Spleen (tissue), 11 donors: ENCODE measurements at regions not wholly inside any gene's neighbourhood (a gene's known extent, or its start where the extent isn't known, plus 50 kb on each side); places are given as distances from the start of the nearest gene placed in this dataset.

Experiments
- DNase-seq: peaks from one replicate; pipeline ENCODE4 v3.0.0-alpha.2; 2020
- H3K27ac ChIP-seq, 8 donors: fragments of 200-600 bp; sonication (generic) in 7 of 8; 1 replicate in 4 of 8; 2 replicates in 4 of 8; pipeline versions ENCODE4 v1.5.0 to v1.8.0; 2016 to 2021; ENCODE audit warnings: inconsistent platforms in 4 of 8, mild to moderate bottlenecking in 4 of 8, moderate library complexity in 1 of 8
- H3K27me3 ChIP-seq, 7 donors: fragments of 200-600 bp; sonication (generic) in 6 of 7; replicated peaks in 1 of 7; 1 replicate in 4 of 7; 2 replicates in 3 of 7; pipeline versions ENCODE4 v1.5.0 to v1.8.0; 2016 to 2021; ENCODE audit warnings: inconsistent platforms in 3 of 7, mild to moderate bottlenecking in 1 of 7
- H3K36me3 ChIP-seq, 6 donors: fragments of 200-600 bp; sonication (generic) in 5 of 6; 1 replicate in 4 of 6; 2 replicates in 2 of 6; pipeline versions ENCODE4 v1.5.0 to v1.8.0; 2016 to 2021; ENCODE audit warnings: inconsistent platforms in 2 of 6
- H3K4me1 ChIP-seq, 6 donors: fragments of 200-600 bp; sonication (generic) in 5 of 6; 1 replicate in 3 of 6; 2 replicates in 3 of 6; pipeline versions ENCODE4 v1.5.0 to v1.8.0; 2016 to 2021; ENCODE audit warnings: inconsistent platforms in 3 of 6
- H3K4me3 ChIP-seq, 8 donors: fragments of 200-600 bp; sonication (generic) in 7 of 8; 1 replicate in 4 of 8; 2 replicates in 4 of 8; pipeline versions ENCODE4 v1.5.0 to v1.8.0; 2016 to 2021; ENCODE audit warnings: inconsistent platforms in 4 of 8, mild to moderate bottlenecking in 4 of 8, moderate library complexity in 2 of 8
- H3K9me3 ChIP-seq, 8 donors: fragments of 200-600 bp; sonication (generic) in 7 of 8; 1 replicate in 4 of 8; 2 replicates in 4 of 8; pipeline versions ENCODE4 v1.5.0 to v1.8.0; 2016 to 2021; ENCODE audit warnings: inconsistent platforms in 4 of 8
- CTCF ChIP-seq, 11 experiments: fragments of 200-600 bp in 7 of 11; fragments of 450-650 bp in 4 of 11; sonication (generic) in 4 of 11; IDR thresholded peaks in 8 of 11; conservative IDR thresholded peaks in 3 of 11; 1 replicate in 7 of 11; 2 replicates in 4 of 11; pipeline versions ENCODE4 v1.4.0 to v1.8.0; 2016 to 2021; ENCODE audit warnings: antibody characterized with exemption in 11 of 11, inconsistent platforms in 4 of 11, mild to moderate bottlenecking in 1 of 11
- POLR2A ChIP-seq, 3 donors: fragments of 450-650 bp; IDR thresholded peaks; one replicate each; pipeline ENCODE4 v1.5.1; 2017; ENCODE audit warnings: antibody characterized with exemption in 3 of 3, mild to moderate bottlenecking in 1 of 3
- POLR2AphosphoS5 ChIP-seq, 3 donors: sonication (generic); formaldehyde crosslinking; IDR thresholded peaks; one replicate each; pipeline ENCODE4 v1.5.1; 2017; ENCODE audit warnings: antibody characterized with exemption in 3 of 3
- WGBS, 5 donors: extraction: QIAGEN DNeasy Blood & Tissue Kit in 3 of 5; methylation state at CpG; one replicate each; pipeline versions ENCODE4 v1.1.5 to v1.1.7; 2013 to 2018; 5-methylcytosine and 5-hydroxymethylcytosine counted together
- intact Hi-C: fragments of 100-400 bp; cut with DNase I; formaldehyde crosslinking; loops from one replicate; pipeline ENCODE4 v1.15.0; 2023; ENCODE audit warnings: low total_unique reads
- donor health status: healthy with polysubstance abuse.
- donor health status: DM: no; HTN: no; CAD: no; lungs with moderate emphysema.
- donor health status: DM: no; HTN: no; CAD: no.
- donor health status: Bipolar disorder and iron deficiency.
- donor health status: healthy.
- donor health status: DM: no; HTN: no; CAD: no.
- donor health status: DM: yes; HTN: yes; CAD: no.

DNA sequence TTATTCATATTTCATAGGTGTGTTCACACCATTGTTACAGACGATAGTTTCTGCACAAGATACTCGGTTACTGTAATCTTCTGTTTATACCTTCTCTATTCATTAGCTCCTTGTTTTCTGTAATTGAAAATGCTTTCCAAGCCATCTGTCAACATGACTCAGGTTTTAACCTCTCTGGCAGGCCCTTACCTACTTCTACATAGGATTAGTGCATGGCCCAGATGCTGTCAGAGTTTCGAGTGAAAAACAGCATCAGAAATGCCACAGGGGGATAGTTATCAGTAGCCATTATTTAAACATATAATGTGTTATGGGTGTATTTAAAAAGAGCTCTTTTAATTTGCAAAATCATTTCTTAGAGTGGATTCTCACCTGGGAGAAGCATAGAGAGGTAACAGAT is 596.4 kb downstream of the FBXO15 start:
- TF ChIP-seq POLR2AphosphoS5 (IDR thresholded peaks at IDR 0.05) (no peak), POLR2A (IDR thresholded peaks at IDR 0.05) (no peak), CTCF (IDR thresholded peaks at IDR 0.05 in 8 of 11, conservative IDR thresholded peaks at IDR 0.05 in 3 of 11) (no peak)
- 84 to 93% (median 88%) methylated on average over 3 of the region's 3 CpGs for WGBS, 5 donors
- Histone ChIP-seq H3K4me1 (no peaks in the 10 kb centered on the region), H3K36me3 (no peaks in the 10 kb centered on the region), H3K27me3 (no peaks in the 10 kb centered on the region), H3K27ac (no peak overlapping the region), H3K9me3 (peaks cover 0 to 8% (median 0%) of the 10 kb centered on the region in 8 donors), H3K4me3 (no peak overlapping the region)
- intact Hi-C loops = no loop called here
- no peak for DNase-seq

GRCh38 chr18:73549236-73549635 is 598.4 kb downstream of the FBXO15 start:
- TF ChIP-seq CTCF (IDR thresholded peaks at IDR 0.05 in 8 of 11, conservative IDR thresholded peaks at IDR 0.05 in 3 of 11) = no peak
- TF ChIP-seq POLR2AphosphoS5 (IDR thresholded peaks at IDR 0.05) = no peak
- no peak for TF ChIP-seq POLR2A (IDR thresholded peaks at IDR 0.05)
- H3K4me3 ChIP-seq = no peak overlapping the region
- WGBS, 5 donors = 75 to 92% (median 81%) methylated on average over 5 of the region's 5 CpGs
- no peaks in the 10 kb centered on the region for H3K27me3 ChIP-seq
- no peaks in the 10 kb centered on the region for H3K36me3 ChIP-seq
- DNase-seq = no peak
- H3K27ac ChIP-seq = no peak overlapping the region
- H3K4me1 ChIP-seq = no peaks in the 10 kb centered on the region
- H3K9me3 ChIP-seq = peaks cover 0 to 4% (median 0%) of the 10 kb centered on the region in 8 donors
- intact Hi-C loops = no loop called here

GRCh38 chr18:73545472-73545871 is 602.2 kb downstream of the FBXO15 start:
- WGBS, 5 donors = 0 to 47% (median 0%) methylated on average over 1 of the region's 1 CpG
- intact Hi-C loops = no loop called here
- Histone ChIP-seq H3K27me3 (no peaks in the 10 kb centered on the region), H3K36me3 (no peaks in the 10 kb centered on the region), H3K9me3 (peaks cover 0 to 4% (median 0%) of the 10 kb centered on the region in 8 donors), H3K4me3 (no peak overlapping the region), H3K27ac (no peak overlapping the region), H3K4me1 (no peaks in the 10 kb centered on the region)
- TF ChIP-seq POLR2AphosphoS5 (IDR thresholded peaks at IDR 0.05) (no peak), POLR2A (IDR thresholded peaks at IDR 0.05) (no peak), CTCF (IDR thresholded peaks at IDR 0.05 in 8 of 11, conservative IDR thresholded peaks at IDR 0.05 in 3 of 11) (no peak)
- DNase-seq = no peak

GRCh38 chr18:73544617-73545016 is 603.0 kb downstream of the FBXO15 start:
- H3K4me3 ChIP-seq = no peak overlapping the region
- WGBS, 5 donors = 82 to 91% (median 86%) methylated on average over 2 of the region's 2 CpGs
- H3K27me3 ChIP-seq = no peaks in the 10 kb centered on the region
- H3K4me1 ChIP-seq = no peaks in the 10 kb centered on the region
- no peaks in the 10 kb centered on the region for H3K36me3 ChIP-seq
- no peak overlapping the region for H3K27ac ChIP-seq
- DNase-seq = no peak
- no peak for TF ChIP-seq POLR2A (IDR thresholded peaks at IDR 0.05)
- no peak for TF ChIP-seq POLR2AphosphoS5 (IDR thresholded peaks at IDR 0.05)
- no peak for TF ChIP-seq CTCF (IDR thresholded peaks at IDR 0.05 in 8 of 11, conservative IDR thresholded peaks at IDR 0.05 in 3 of 11)
- intact Hi-C loops = no loop called here
- peaks cover 0 to 4% (median 0%) of the 10 kb centered on the region in 8 donors for H3K9me3 ChIP-seq
